Adrenal gland (tissue), 5 donors: ENCODE measurements at regions not wholly inside any gene's neighbourhood (a gene's known extent, or its start where the extent isn't known, plus 50 kb on each side); places are given as distances from the start of the nearest gene placed in this dataset.

Experiments used
- CTCF ChIP-seq, 6 experiments: fragments of 450-650 bp in 4 of 6; fragments of 200-600 bp in 2 of 6; sonication (generic) in 1 of 6; IDR thresholded peaks; 1 replicate in 5 of 6; 2 replicates in 1 of 6; pipeline versions ENCODE4 v1.5.1 to v1.8.0; 2016 to 2021; ENCODE audit warnings: antibody characterized with exemption in 6 of 6, mild to moderate bottlenecking in 2 of 6, moderate library complexity in 1 of 6
- POLR2A ChIP-seq, 2 donors: fragments of 450-650 bp; IDR thresholded peaks; one replicate each; pipeline ENCODE4 v1.6.1; 2017; ENCODE audit warnings: antibody characterized with exemption in 2 of 2, mild to moderate bottlenecking in 2 of 2, moderate library complexity in 1 of 2
- donor health status: DM: no; HTN: no; CAD: no.

GRCh38 chr7:21011153-21011552, 224.5 kb upstream of the SP8 start:
- TF ChIP-seq CTCF (IDR thresholded peaks at IDR 0.05) (no peak), POLR2A (IDR thresholded peaks at IDR 0.05) (no peak)
